ENCODE measurements at regions not wholly inside any gene's neighbourhood (a gene's known extent, or its start where the extent isn't known, plus 50 kb on each side); places are given as distances from the start of the nearest gene placed in this dataset.

DNA sequence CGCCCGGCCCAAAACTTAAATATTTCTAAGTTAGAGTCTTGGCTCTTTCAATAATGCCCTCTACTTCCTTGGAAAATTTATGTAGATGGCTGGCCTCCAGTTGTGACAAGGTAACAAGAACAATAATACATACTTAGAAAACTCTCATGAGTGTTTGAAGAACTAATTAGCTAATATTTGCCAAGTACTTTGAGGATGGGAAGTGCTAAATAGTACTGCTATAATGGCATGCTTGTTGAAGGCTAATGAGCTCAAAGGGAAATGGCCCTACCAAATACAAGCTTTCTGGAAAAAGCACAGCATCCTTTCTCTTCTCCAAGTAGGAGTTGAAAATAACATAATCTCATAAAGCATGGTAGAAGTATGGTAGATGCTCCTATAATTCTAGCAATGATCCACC lies 1022.2 kb upstream of the PIK3C3 start:
- DNase-seq = no peak

- DNase-seq = no peak
Measured at GRCh38 chr18:40930211-40930882, 1024.7 kb upstream of the PIK3C3 start.

DNA sequence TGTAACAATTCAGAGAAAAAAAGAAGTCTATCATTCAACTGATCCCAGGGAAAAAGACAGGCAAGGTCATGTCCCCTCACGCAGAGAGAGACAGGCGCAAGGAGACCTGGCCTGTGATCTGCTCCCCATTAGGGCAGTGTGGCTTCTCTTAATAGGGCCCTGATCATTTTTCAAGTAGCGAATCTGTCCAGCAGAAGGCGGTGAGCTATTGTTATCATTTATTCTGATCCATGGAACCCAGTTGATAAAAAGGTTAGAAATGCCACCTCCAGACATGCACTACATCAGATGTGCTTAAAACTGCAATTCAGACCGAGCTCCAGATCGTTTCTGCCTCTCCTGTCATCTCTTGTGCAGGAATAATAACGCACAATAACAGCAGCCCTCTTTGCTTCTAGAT lies 1025.6 kb upstream of the PIK3C3 start:
- DNase-seq = no peak

GRCh38 chr18:40926679-40927078 lies 1028.4 kb upstream of the PIK3C3 start:
- no peak for DNase-seq

DNA sequence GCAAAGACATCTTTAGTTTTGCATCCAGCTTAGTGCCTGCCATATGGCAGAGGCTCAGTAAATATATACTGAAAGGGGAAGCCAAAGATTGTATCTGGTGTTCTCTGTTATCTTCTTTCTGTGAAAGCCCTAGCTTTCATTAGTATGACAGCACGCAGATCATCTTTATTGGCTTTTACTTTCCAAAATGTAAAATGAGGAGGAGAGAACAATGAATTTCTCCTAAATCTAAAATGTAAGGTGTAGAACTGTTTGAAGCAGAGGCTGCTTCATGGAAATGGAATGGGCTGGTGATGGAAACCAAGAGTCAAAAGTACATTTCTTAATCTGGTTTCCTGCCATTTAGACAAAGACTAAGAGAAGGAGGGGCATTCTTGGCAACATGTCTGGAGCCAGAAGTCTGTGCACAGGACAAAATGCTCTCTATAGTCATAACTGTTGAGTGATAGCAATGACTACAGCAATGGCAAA lies 1029.9 kb upstream of the PIK3C3 start:
- no peak for DNase-seq

GRCh38 chr18:40921845-40922629 lies 1033.0 kb upstream of the PIK3C3 start:
- no peak for DNase-seq

DNA sequence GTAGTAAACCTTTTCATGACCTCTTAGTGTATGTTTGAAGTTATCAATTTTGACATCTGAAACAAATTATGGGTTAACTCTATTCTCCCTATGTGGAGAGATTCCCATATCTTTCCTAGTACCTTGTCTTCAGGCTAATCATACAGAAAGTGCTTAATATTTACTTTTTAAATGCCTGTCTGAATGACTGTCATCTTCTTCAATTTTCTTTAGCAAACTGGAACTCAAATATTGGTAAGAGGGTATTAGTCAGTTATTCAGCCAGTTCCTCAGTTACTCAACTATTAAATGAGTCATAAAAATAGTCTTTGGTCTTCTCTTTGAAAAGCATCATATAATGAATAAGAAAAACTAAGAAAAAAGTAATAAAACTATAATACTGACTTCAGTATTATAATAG lies 1038.0 kb upstream of the PIK3C3 start:
- DNase-seq = no peak

DNA sequence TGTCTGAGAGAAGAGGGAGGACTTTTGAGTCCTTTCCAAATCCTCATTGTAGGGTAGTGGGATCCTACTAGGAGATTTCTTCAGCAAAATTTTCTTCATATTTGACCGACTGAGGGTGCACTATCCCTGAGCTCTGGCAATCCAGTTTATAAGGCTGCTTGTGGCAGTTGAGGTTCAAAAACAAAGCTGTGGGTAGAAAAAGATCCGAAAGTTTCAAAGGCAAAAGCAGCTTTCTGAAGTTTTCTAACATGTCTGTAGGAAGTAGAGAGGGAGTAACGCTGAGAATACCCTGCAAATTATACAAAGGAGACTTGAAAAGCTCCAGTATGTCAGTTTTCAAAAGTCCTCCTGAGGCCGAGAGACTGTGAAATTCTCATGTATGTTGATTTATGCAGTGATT lies 1039.3 kb upstream of the PIK3C3 start:
- no peak for DNase-seq

- no peak for DNase-seq
Measured at GRCh38 chr18:40911582-40912254, 1043.3 kb upstream of the PIK3C3 start.

DNA sequence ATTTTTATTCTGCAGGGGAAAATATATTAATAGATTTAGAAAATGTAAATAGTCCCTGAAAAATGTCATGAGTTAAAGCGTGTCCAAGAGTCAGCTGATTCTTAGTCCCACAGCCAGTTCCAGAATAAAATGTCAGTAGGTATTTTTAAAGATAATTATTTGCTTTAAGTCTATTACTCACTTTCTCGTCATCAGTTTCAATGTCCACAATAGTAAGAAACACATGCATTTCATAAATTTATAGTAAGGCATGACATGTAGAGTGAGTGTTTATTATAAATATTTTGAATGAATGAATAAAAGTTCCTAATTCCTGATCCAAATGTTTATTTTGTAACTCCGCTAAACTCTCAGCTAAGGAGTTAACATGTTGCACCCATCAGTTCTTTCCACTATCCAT lies 1044.0 kb upstream of the PIK3C3 start:
- no peak for DNase-seq

GRCh38 chr18:40907842-40908241 lies 1047.2 kb upstream of the PIK3C3 start:
- no peak for DNase-seq

DNA sequence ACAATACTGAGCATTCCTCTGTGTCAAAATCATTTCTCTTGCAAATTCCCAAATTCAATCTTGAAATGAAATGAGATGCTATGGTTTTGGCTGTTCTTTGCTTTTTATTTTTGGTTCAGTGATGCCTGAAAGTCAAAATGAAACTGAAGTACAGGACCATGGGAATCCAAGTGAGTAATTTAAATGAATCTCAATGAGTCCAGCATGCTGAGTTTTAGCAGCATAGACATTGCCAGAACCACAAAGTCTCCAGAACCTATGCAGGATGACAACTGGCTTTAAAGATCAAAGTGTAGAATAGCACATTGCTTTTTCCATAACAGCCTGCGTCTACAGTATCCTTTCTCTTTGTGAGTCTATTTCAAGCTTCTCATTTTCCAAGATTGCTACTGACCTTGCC lies 1050.7 kb upstream of the PIK3C3 start:
- no peak for DNase-seq

- DNase-seq = no peak
Measured at GRCh38 chr18:40902436-40902835, 1052.6 kb upstream of the PIK3C3 start.

GRCh38 chr18:40897884-40898283 lies 1057.2 kb upstream of the PIK3C3 start:
- DNase-seq = no peak

DNA sequence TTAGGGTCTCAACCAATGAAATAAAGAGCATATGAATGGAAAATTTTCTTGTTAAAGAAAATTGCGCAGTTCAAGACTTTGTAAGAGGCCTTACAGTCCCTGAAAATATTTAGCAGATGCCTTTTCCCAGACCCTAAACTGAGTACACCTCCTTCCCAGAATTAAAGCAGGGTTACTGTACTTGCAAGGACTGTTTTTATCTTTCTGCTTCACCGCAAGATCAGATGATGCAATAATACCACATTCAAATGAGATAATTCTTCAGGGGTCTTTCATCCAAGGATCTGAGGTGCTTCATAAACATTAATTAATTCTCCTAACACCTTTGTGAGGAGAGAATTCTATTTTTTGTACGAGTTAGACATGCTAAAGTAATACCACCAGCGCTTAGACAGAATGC lies 1071.8 kb upstream of the PIK3C3 start:
- no peak for DNase-seq

DNA sequence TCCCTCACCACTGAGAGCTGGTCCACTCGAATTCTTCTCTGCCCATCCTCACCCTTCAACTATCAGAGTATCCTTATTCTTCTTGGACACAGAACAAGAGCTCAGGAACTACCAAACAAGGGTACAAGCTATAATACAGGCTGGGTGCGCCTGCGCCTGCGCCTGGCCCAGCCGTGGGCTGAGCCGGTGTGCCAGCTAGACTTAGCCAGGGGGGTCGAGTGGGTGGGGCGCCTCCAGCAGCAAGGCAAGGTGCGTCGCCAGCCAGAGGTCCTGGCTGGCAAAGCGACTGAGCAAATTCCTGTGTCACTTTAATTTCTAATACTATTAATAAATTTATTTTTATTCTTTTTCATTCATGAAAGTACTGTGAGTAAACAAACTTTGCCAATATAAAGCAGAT lies 1072.6 kb upstream of the PIK3C3 start:
- no peak for DNase-seq

- no peak for DNase-seq
Measured at GRCh38 chr18:40878371-40878770, 1076.7 kb upstream of the PIK3C3 start.

GRCh38 chr18:40877096-40877495 lies 1077.9 kb upstream of the PIK3C3 start:
- DNase-seq = no peak

GRCh38 chr18:40875101-40875615 lies 1079.9 kb upstream of the PIK3C3 start:
- no peak for DNase-seq

DNA sequence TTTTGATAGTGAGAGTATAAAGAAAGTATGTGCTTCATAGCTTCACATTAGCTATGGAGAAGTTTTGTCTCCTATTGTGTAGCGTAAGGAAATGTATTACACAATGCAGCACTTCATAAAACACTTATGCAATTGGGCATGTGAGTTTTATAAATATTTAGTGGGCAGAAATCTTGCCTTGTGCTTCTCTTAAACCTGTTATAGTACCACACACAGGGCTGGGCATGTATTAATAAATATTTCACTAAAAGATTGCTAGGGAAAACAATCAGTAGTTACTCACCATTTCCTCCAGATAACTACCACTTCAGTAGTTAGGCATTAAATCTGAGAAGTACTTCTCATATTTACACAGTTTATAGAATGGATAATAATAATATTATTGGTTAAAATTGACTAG lies 1080.8 kb upstream of the PIK3C3 start:
- DNase-seq = no peak

GRCh38 chr18:40868110-40868858 lies 1086.8 kb upstream of the PIK3C3 start:
- no peak for DNase-seq

- no peak for DNase-seq
Measured at GRCh38 chr18:40867459-40867858, 1087.6 kb upstream of the PIK3C3 start.

- DNase-seq = no peak
Measured at GRCh38 chr18:40866968-40867367, 1088.1 kb upstream of the PIK3C3 start.
